OCI-LY1 (cell line): ENCODE measurements at regions not wholly inside any gene's neighbourhood (a gene's known extent, or its start where the extent isn't known, plus 50 kb on each side); places are given as distances from the start of the nearest gene placed in this dataset.

Source experiments
- EZH2 ChIP-seq: fragments of 200-600 bp; sonication (generic), shearing (Covaris generic); IDR thresholded peaks from 2 replicates; pipeline ENCODE4 v1.8.0; 2017; ENCODE audit warnings: borderline replicate concordance, mixed run types, mild to moderate bottlenecking, antibody characterized with exemption, low read length, moderate library complexity, mixed read lengths
- TF ChIP-seq, protein P1 (sequence below): fragments of 200-600 bp; sonication (generic), shearing (Covaris generic); IDR thresholded peaks from 2 replicates; pipeline ENCODE4 v1.5.1; 2017; ENCODE audit warnings: mild to moderate bottlenecking, antibody characterized with exemption, low read length, moderate library complexity, mixed read lengths

DNA sequence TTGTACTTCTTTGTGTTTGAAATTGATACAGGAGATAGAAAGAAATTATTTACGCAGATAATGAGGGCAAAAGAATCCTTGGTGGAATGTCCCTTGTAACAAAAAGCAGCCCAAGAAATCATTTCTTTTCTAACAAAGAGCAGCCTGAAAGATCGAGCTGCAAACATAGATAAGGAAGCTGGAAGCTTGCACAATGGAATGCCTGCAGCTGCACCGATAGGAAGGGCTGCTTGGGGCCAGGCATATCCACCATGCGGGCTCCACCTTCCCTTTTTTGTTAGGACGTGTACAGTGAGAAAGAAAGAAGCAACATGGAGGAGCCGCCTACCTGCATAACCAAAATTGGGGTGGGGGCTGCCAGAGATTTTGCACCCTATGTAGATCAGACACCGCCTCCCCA is 568.7 kb downstream of the METTL4 start:
- TF ChIP-seq, protein P1, sequence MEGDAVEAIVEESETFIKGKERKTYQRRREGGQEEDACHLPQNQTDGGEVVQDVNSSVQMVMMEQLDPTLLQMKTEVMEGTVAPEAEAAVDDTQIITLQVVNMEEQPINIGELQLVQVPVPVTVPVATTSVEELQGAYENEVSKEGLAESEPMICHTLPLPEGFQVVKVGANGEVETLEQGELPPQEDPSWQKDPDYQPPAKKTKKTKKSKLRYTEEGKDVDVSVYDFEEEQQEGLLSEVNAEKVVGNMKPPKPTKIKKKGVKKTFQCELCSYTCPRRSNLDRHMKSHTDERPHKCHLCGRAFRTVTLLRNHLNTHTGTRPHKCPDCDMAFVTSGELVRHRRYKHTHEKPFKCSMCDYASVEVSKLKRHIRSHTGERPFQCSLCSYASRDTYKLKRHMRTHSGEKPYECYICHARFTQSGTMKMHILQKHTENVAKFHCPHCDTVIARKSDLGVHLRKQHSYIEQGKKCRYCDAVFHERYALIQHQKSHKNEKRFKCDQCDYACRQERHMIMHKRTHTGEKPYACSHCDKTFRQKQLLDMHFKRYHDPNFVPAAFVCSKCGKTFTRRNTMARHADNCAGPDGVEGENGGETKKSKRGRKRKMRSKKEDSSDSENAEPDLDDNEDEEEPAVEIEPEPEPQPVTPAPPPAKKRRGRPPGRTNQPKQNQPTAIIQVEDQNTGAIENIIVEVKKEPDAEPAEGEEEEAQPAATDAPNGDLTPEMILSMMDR, result no peak
- no peak for TF ChIP-seq EZH2
